ENCODE measurements at regions not wholly inside any gene's neighbourhood (a gene's known extent, or its start where the extent isn't known, plus 50 kb on each side); places are given as distances from the start of the nearest gene placed in this dataset.

DNA sequence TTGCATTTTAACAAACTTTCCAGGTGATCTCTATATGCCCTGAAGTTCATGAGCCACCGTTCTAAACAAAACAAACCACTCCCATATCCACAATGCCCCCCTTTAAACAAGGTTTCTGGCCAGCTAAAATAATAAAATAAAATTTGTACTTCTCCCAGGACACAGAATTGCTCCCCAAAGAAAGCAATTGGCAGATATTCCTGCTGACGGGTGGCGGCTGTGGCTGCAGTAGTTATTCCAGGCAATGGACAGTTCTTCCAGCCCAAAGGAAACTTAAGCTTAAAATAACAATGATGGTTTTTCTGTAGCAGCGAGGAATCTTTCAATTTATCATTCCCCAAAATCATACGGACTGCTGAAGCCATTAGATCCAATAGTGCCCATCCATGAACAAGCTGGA is 260.5 kb upstream of the ZNF521 start:
- TF ChIP-seq POLR2A (IDR thresholded peaks at IDR 0.05; ENCODE audit: low read length) (no peak), GATA1 (IDR thresholded peaks at IDR 0.05; ENCODE audit: low read depth, low read length) (no peak)
